Ishikawa (cell line): ENCODE measurements at regions not wholly inside any gene's neighbourhood (a gene's known extent, or its start where the extent isn't known, plus 50 kb on each side); places are given as distances from the start of the nearest gene placed in this dataset.

Experiments used
- CREB1 ChIP-seq: IDR thresholded peaks from 2 replicates; pipeline ENCODE4 v1.6.1; 2012; ENCODE audit warnings: low read depth
- EGR1 ChIP-seq: IDR thresholded peaks from 2 replicates; pipeline ENCODE4 v1.6.1; 2012
- EP300 ChIP-seq: IDR thresholded peaks from 2 replicates; pipeline ENCODE4 v1.6.1; 2012; ENCODE audit warnings: borderline replicate concordance
- FOXM1 ChIP-seq: IDR thresholded peaks from 2 replicates; pipeline ENCODE4 v1.6.1; 2012; ENCODE audit warnings: low read depth, borderline replicate concordance
- NFIC ChIP-seq: IDR thresholded peaks from 2 replicates; pipeline ENCODE4 v1.6.1; 2012
- RAD21 ChIP-seq: IDR thresholded peaks from 2 replicates; pipeline ENCODE4 v1.6.1; 2012; ENCODE audit warnings: low read depth
- REST ChIP-seq: IDR thresholded peaks from 2 replicates; pipeline ENCODE4 v1.6.1; 2012; ENCODE audit warnings: low read depth, mild to moderate bottlenecking
- TAF1 ChIP-seq: IDR thresholded peaks from 2 replicates; pipeline ENCODE4 v1.6.1; 2012; ENCODE audit warnings: low read depth, mild to moderate bottlenecking
- TCF12 ChIP-seq: IDR thresholded peaks from 2 replicates; pipeline ENCODE4 v1.6.1; 2012; ENCODE audit warnings: low read depth
- TF ChIP-seq, protein P1 (sequence below): IDR thresholded peaks from 2 replicates; pipeline ENCODE4 v1.6.1; 2012

DNA sequence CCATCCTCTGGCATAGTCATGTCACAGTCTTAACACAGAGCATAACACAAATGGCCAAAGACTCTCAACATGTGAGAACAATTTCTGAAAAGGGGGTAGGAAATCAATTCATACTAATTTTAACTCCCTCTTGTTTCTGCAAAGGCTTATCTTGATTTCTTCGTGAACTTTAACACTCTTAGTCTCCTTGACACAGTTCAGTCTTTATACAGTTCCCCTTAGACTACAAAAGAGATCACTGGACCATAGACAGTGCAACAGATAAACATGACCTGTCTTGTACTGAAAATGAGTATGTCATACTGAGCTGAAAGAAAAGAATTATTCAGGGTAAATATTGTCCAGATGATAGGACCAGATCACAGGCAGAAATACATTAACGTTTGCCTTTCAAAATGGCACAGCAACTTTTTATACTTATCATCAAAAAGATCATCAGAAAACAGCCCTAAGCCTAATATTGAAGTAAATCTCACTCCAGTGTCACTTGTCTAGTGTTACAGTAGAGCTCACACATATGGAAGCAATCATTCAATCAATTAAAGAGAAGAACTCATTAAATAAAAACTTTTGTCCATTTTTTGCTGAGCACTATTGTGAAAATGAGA lies 56.4 kb upstream of the VRK2 start:
- TF ChIP-seq NFIC (no peak), EP300 (no peak), TAF1 (no peak), FOXM1 (no peak), REST (no peak), EGR1 (no peak), CREB1 (no peak), RAD21 (no peak), TCF12 (no peak)
- TF ChIP-seq, protein P1, sequence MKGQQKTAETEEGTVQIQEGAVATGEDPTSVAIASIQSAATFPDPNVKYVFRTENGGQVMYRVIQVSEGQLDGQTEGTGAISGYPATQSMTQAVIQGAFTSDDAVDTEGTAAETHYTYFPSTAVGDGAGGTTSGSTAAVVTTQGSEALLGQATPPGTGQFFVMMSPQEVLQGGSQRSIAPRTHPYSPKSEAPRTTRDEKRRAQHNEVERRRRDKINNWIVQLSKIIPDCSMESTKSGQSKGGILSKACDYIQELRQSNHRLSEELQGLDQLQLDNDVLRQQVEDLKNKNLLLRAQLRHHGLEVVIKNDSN = no peak
